ENCODE measurements at regions not wholly inside any gene's neighbourhood (a gene's known extent, or its start where the extent isn't known, plus 50 kb on each side); places are given as distances from the start of the nearest gene placed in this dataset.
A peak's percentile ranks its signal among the peaks of the same experiment; 100 is the strongest.

DNA sequence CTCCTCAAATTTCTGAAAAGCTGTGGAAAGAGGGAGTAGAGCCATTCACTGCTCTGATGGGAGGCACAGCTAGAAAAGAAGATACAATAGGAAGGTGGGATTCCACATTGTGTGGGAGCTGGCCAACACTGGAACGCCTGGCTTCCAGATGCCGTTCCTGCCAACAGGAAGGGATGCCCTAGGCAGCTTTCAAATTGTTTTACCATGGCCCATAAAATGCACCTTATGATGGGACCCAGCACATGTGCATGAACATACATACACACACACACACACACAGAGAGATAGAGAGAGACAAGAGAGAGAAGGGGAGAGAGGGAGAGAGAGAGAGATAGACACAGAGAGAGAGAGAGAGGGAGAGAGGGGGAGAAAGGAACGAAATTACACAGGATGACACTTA lies 86.1 kb upstream of the BZW1 start:
- DNase-seq (ENCODE audit: low spot score) = no peak

DNA sequence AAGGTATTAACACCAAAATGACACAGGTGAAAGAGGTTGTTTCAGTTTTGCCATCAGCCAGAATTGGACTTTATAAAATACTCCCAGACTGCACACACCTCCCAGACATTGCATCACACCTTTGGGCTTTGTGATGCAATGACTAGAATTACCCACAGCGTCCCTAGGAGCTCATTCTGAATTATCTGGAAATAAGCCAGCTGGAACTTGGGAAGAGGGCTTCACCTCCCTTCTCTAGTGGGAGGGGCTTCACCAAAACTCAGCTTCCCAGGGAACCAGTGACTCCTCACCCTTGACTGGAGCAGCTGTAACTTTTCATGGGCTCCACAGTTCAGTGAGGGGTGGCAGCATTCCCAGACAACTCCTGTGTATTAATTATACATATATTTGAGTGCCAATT lies 83.1 kb upstream of the BZW1 start:
- DNase-seq (ENCODE audit: low spot score) = no peak

DNA sequence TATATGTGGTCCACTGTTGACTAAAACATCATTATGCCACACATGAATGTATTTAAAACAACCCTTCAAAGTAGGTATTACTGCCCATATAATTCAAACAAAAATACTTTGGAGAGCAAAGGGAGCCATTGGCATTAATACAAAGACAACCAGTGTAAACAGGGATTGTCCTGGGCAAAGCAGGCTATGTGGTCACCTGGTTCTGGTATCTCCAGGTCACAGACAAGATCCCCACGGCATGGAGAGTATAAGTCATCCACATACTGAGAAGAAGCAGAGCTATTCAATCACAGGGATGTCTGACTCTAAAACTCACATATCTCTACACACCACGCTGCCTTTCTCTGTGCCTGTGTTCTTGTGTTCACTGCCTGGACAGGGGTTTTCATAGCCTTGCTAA lies 81.4 kb upstream of the BZW1 start:
- no peak for DNase-seq (ENCODE audit: low spot score)

DNA sequence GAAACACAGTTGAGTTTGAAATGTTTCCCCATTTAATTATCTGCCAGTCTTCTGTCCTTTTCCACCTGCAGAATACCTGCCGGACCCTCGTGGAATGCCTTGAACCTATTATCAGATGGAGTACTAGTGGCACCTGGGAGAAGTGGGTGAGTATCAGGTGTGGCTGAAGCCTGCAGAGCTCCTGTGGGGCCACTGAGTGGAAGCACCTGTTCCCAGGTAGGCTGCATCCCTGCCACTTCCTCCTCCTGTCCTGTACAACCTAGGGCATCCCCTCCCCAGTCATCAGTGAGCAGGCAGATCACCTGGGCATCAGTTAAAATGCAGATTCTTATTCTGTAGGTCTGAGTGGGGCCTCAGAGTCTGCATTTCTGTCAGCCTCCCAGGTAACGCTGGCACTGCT lies 80.8 kb upstream of the BZW1 start:
- DNase-seq (ENCODE audit: low spot score) = no peak

DNA sequence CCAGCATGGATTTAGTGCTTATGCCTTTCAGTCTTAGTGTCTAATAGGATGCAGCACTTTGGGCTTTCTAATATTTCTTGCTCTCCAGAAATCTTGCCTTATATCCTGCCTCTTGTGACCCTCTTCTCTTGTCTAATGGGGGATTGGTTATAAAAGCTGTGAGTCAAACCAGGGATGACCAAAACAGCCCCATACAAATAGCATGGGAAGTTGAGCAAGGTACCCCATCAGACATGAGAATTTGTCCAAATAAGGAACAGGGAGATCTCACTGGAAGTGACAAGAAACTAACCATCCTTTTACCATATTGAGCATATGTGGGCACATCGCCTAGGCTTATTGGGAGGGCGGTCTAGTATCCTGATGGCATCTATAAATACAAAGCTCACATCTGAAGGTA lies 78.8 kb upstream of the BZW1 start:
- no peak for DNase-seq (ENCODE audit: low spot score)

DNA sequence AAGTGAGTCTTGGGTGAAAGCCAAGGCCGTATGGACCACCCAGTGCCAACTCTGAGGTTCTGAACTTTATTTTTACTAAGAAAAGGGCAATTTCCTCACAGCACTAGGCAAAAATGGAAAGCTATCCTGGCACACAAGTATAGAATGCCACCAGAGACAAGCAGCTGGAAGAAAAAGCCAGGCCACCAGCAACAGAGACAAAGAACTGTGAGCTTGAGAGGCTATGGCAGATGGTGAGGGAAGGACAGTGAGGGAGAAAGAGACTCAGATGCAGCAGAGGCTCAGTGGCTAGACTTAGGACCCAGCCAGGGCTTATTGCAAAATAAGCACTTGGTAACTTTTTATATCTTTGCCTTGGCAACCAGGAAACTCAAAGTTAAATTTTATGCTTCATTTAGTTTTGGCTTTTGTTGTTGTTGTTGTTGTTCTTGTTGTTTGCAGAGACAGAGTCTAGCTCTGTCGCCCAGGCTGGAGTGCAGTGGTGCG lies 78.0 kb upstream of the BZW1 start:
- DNase-seq (ENCODE audit: low spot score) = peak; percentile 45

- peak; percentile 89 for DNase-seq (ENCODE audit: low spot score)
Observed at GRCh38 chr2:200735061-200735460, 76.6 kb upstream of the BZW1 start.

DNA sequence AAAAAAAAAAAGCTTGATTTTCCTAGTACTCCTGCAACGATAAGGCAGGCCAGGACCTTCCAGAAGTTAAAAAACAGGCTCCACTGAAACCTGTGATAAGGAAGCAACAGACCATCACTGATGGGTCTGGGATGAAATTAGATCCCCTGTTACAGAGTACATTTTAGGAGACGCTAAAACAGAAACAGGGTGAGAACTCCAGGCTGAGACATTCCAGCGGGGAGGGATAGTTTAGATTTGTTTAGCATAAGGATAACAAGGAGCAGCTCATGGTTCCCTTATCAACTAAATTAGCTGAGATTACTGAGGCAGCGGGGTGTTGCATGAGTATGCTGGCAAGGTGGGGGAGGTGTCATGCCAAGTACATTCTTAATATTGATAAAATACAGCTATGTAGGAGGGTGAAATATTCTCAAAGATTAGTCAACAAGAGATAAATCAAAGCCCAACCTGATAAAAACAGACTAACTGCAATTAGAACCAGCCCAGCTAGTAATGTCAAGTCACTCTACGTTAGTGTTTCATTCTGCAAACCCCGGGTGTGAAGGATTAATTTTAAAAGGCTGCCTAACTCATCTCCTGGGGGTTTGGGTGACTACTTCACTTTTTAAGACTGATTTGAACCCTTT lies 75.0 kb upstream of the BZW1 start:
- no peak for DNase-seq (ENCODE audit: low spot score)

- DNase-seq (ENCODE audit: low spot score) = no peak
Observed at GRCh38 chr2:200737585-200737984, 74.1 kb upstream of the BZW1 start.

GRCh38 chr2:200738590-200738989 lies 73.1 kb upstream of the BZW1 start:
- DNase-seq (ENCODE audit: low spot score) = peak; percentile 10

DNA sequence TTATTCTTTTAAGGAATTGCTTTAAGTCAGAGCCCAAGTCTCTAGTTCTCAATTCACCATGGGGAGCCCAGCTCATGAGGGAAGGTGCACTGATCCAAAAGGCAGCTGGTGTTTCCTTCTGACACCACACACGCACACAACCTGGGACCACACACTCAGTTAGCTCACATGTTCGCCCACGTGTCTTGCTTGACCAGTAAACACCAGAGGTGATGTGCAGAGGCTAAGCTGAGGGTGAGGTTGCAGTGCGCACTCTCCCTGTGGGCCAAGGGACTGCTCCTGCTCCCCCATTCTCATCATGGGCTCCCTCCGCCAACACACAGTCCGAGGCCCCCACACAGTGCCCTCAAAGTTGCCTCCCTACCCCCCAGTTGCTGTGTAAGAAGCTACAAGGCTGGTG lies 70.8 kb upstream of the BZW1 start:
- DNase-seq (ENCODE audit: low spot score) = no peak

DNA sequence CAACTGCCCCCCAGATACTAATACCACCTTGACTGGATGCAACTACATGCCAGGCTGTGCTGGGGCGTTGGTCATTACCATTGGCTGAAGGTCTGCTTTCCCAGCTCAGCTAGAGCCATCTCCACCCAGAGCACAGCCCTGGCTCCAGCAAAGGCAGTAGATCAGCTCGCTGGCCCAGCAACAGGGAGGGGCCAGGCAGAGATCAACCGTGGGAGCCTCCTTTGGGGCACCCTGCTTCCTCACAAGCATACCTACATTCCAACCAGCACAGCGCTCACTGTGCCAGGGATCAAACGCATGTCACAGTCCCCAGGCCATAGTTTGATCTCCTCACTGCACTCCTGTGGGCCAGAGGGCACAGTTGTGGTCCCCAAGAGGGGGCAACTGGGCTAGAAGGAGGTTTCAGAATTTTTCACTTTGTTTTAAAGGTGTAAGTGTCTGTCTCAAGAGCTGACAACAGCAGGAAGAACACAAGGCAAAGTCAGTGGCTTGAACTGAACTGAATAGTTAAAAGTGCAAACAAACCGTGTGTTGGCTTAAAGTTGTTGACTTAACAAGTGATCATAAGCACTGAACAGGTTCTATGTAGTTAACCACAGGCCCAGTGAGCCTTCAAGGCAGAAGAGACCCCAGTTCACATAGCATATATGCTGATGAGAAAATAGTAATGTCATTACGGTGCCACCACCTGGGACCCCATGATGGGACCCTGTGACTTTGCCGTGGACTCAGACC lies 70.1 kb upstream of the BZW1 start:
- no peak for DNase-seq (ENCODE audit: low spot score)

GRCh38 chr2:200742426-200742825 lies 69.3 kb upstream of the BZW1 start:
- no peak for DNase-seq (ENCODE audit: low spot score)

DNA sequence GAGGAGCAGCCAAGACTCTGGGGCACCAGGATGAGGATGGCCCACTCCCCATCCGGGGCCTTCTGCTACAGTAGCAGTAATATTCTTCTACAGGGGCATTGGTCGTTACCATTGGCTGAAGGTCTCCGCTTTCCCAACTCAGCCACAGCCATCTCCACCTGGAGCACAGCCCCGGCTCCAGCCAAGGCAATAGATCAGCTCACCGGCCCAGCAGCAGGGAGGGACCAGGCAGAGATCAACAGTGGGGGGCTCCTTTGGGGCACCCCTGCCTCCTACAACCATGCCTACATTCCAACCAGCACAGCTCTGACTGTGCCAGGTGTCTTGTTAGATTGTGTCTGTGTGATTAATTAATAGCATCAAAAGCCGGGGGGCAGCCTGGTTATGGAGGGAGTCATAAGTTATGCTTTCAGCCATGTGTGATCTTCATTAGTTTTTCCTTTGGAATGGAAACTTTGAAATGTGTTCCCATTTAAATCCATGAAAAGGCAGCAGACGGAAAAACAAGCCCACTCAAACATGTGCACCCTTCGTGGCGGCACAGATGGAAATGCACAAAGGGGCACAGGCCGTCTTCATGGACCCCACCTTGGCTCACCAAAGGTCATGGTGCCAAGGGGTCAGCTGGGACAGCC lies 68.6 kb upstream of the BZW1 start:
- DNase-seq (ENCODE audit: low spot score) = no peak

GRCh38 chr2:200744201-200744602 lies 67.5 kb upstream of the BZW1 start:
- DNase-seq (ENCODE audit: low spot score) = no peak

- no peak for DNase-seq (ENCODE audit: low spot score)
Observed at GRCh38 chr2:200746301-200746700, 65.4 kb upstream of the BZW1 start.

GRCh38 chr2:200747668-200748618 lies 63.8 kb upstream of the BZW1 start:
- no peak for DNase-seq (ENCODE audit: low spot score)

GRCh38 chr2:200748779-200749178 lies 62.9 kb upstream of the BZW1 start:
- DNase-seq (ENCODE audit: low spot score) = no peak

- no peak for DNase-seq (ENCODE audit: low spot score)
Observed at GRCh38 chr2:200749631-200750322, 61.9 kb upstream of the BZW1 start.

DNA sequence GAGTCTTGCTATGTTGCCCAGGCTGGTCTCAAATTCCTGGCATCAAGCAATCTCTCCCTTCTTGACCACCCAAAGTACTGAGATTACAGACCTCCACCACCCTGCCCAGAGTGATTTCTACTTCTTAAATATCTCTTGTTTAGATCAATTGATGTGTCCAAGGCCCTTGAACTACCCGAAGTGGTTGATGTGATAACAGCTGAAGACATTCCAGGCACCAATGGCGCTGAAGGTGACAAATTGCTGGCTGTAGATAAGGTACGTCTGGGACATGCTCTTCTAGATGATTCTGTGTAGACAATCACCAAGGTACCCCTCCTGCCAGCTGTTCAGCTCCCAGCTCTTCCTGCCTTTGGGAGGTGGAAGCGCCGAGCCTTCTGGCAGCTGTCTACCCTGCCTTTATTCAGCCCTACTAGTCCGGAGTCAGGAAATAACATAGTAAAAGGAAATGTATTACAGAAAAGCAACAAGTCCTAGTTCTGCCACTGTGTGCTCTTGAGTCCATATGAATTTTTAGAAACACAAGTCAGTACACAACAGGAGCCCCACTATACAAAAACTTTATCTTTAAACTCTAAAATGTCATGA lies 61.3 kb upstream of the BZW1 start:
- no peak for DNase-seq (ENCODE audit: low spot score)

- no peak for DNase-seq (ENCODE audit: low spot score)
Observed at GRCh38 chr2:200751786-200752185, 59.9 kb upstream of the BZW1 start.

All from putamen (tissue), 1 donor.